Ovary (tissue), 3 donors: ENCODE measurements at regions not wholly inside any gene's neighbourhood (a gene's known extent, or its start where the extent isn't known, plus 50 kb on each side); places are given as distances from the start of the nearest gene placed in this dataset.

Experiments
- CTCF ChIP-seq, 3 donors: fragments of 450-650 bp in 2 of 3; fragments of 200-600 bp in 1 of 3; IDR thresholded peaks; one replicate each; pipeline versions ENCODE4 v1.5.1 to v1.8.0; 2016 to 2022; ENCODE audit warnings: antibody characterized with exemption in 3 of 3, mild to moderate bottlenecking in 1 of 3
- POLR2A ChIP-seq: fragments of 450-650 bp; IDR thresholded peaks from one replicate; pipeline ENCODE4 v1.6.1; 2017; ENCODE audit warnings: antibody characterized with exemption, mild to moderate bottlenecking, moderate library complexity
- donor health status: DM: no; HTN: no; CAD: no.

GRCh38 chr7:119232091-119232490, 1007.6 kb downstream of the ANKRD7 start:
- TF ChIP-seq POLR2A (no peak), CTCF (IDR thresholded peaks at IDR 0.05) (no peak)
